Transverse colon (tissue), 4 donors: ENCODE measurements at regions not wholly inside any gene's neighbourhood (a gene's known extent, or its start where the extent isn't known, plus 50 kb on each side); places are given as distances from the start of the nearest gene placed in this dataset.

Experiments
- CTCF ChIP-seq, 5 experiments: fragments of 200-600 bp in 3 of 5; fragments of 450-650 bp in 2 of 5; sonication (generic) in 3 of 5; IDR thresholded peaks; 1 replicate in 2 of 5; 2 replicates in 3 of 5; pipeline ENCODE4 v1.5.1; 2016 to 2017; ENCODE audit warnings: antibody characterized with exemption in 5 of 5, inconsistent platforms in 3 of 5, mild to moderate bottlenecking in 2 of 5, moderate library complexity in 1 of 5
- EP300 ChIP-seq: sonication (generic); formaldehyde crosslinking; IDR thresholded peaks from one replicate; pipeline ENCODE4 v1.6.1; 2017; ENCODE audit warnings: antibody characterized with exemption, low read depth
- POLR2A ChIP-seq: fragments of 450-650 bp; IDR thresholded peaks from one replicate; pipeline ENCODE4 v1.6.1; 2016; ENCODE audit warnings: antibody characterized with exemption, mild to moderate bottlenecking, moderate library complexity
- POLR2AphosphoS5 ChIP-seq, 3 donors: sonication (generic); formaldehyde crosslinking; IDR thresholded peaks; one replicate each; pipeline ENCODE4 v1.6.1; 2016; ENCODE audit warnings: antibody characterized with exemption in 3 of 3

GRCh38 chr11:37788141-37788877, 1190.3 kb upstream of the RAG2 start:
- TF ChIP-seq CTCF (IDR thresholded peaks at IDR 0.05) = no peak
- TF ChIP-seq POLR2A = no peak
- TF ChIP-seq POLR2AphosphoS5 (IDR thresholded peaks at IDR 0.05) = no peak
- no peak for TF ChIP-seq EP300
